ENCODE measurements at regions not wholly inside any gene's neighbourhood (a gene's known extent, or its start where the extent isn't known, plus 50 kb on each side); places are given as distances from the start of the nearest gene placed in this dataset.

DNA sequence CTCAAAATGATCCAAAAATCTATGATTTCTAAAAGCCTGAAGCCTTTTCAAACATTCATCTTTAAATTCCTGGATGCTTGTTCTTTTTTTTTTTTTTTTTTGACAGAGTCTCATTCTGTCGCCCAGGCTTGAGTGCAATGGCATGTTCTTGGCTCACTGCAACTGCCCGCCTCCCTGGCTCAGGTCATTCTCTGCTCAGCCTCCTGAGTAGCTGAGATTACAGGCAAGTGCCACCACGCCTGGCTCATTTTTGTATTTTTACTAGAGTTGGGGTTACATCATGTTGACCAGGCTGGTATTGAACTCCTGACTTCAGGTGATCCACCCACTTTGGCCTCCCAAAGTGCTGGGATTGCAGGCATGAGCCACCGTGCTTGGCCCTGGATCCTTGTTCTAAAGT is 649.5 kb downstream of the XIRP2 start:
- no peaks in the 10 kb centered on the region for H3K4me1 ChIP-seq (ENCODE audit: control insufficient read depth in 4 of 4, insufficient read depth in 4 of 4, low read length in 3 of 4)
- H3K9me3 ChIP-seq (ENCODE audit: control insufficient read depth in 4 of 4, low read length in 3 of 4): no peaks in the 10 kb centered on the region
- no peaks in the 10 kb centered on the region for H3K36me3 ChIP-seq (ENCODE audit: control insufficient read depth in 4 of 4, insufficient read depth in 3 of 4, low read depth in 1 of 4, low read length in 3 of 4)
- TF ChIP-seq YY1 (IDR thresholded peaks at IDR 0.05) (no peak), TAF1 (conservative IDR thresholded peaks at IDR 0.05) (no peak), HNF4G (IDR thresholded peaks at IDR 0.05) (no peak), NR2F2 (IDR thresholded peaks at IDR 0.05) (no peak), ZBTB33 (IDR thresholded peaks at IDR 0.05) (no peak), MAX (IDR thresholded peaks at IDR 0.05) (no peak), HNF4A (conservative IDR thresholded peaks at IDR 0.05) (no peak)
- TF ChIP-seq, protein P1, sequence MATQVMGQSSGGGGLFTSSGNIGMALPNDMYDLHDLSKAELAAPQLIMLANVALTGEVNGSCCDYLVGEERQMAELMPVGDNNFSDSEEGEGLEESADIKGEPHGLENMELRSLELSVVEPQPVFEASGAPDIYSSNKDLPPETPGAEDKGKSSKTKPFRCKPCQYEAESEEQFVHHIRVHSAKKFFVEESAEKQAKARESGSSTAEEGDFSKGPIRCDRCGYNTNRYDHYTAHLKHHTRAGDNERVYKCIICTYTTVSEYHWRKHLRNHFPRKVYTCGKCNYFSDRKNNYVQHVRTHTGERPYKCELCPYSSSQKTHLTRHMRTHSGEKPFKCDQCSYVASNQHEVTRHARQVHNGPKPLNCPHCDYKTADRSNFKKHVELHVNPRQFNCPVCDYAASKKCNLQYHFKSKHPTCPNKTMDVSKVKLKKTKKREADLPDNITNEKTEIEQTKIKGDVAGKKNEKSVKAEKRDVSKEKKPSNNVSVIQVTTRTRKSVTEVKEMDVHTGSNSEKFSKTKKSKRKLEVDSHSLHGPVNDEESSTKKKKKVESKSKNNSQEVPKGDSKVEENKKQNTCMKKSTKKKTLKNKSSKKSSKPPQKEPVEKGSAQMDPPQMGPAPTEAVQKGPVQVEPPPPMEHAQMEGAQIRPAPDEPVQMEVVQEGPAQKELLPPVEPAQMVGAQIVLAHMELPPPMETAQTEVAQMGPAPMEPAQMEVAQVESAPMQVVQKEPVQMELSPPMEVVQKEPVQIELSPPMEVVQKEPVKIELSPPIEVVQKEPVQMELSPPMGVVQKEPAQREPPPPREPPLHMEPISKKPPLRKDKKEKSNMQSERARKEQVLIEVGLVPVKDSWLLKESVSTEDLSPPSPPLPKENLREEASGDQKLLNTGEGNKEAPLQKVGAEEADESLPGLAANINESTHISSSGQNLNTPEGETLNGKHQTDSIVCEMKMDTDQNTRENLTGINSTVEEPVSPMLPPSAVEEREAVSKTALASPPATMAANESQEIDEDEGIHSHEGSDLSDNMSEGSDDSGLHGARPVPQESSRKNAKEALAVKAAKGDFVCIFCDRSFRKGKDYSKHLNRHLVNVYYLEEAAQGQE (IDR thresholded peaks at IDR 0.05): no peak
- TF ChIP-seq, protein P2, sequence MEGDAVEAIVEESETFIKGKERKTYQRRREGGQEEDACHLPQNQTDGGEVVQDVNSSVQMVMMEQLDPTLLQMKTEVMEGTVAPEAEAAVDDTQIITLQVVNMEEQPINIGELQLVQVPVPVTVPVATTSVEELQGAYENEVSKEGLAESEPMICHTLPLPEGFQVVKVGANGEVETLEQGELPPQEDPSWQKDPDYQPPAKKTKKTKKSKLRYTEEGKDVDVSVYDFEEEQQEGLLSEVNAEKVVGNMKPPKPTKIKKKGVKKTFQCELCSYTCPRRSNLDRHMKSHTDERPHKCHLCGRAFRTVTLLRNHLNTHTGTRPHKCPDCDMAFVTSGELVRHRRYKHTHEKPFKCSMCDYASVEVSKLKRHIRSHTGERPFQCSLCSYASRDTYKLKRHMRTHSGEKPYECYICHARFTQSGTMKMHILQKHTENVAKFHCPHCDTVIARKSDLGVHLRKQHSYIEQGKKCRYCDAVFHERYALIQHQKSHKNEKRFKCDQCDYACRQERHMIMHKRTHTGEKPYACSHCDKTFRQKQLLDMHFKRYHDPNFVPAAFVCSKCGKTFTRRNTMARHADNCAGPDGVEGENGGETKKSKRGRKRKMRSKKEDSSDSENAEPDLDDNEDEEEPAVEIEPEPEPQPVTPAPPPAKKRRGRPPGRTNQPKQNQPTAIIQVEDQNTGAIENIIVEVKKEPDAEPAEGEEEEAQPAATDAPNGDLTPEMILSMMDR (IDR thresholded peaks at IDR 0.05; ENCODE audit: low read depth, low read length, missing input control): no peak
- H3K9ac ChIP-seq (ENCODE audit: low read depth in 1 of 2, low read length in 2 of 2): no peak overlapping the region
- no peaks in the 10 kb centered on the region for H3K27me3 ChIP-seq (ENCODE audit: control insufficient read depth in 4 of 4, insufficient read depth in 4 of 4, low read length in 3 of 4)
- no peak for DNase-seq (ENCODE audit: low spot score)
- no peak overlapping the region for H3K4me3 ChIP-seq (ENCODE audit: low read depth in 1 of 3, low read length in 3 of 3)
- 89% methylated on average over 4 of the region's 4 CpGs for WGBS
- no peak overlapping the region for H3K27ac ChIP-seq (ENCODE audit: low read depth in 1 of 2, low read length in 2 of 2)

GRCh38 chr2:167534443-167534842 is 646.2 kb downstream of the XIRP2 start:
- no peaks in the 10 kb centered on the region for H3K36me3 ChIP-seq (ENCODE audit: control insufficient read depth in 4 of 4, insufficient read depth in 3 of 4, low read depth in 1 of 4, low read length in 3 of 4)
- no peaks in the 10 kb centered on the region for H3K4me1 ChIP-seq (ENCODE audit: control insufficient read depth in 4 of 4, insufficient read depth in 4 of 4, low read length in 3 of 4)
- H3K27me3 ChIP-seq (ENCODE audit: control insufficient read depth in 4 of 4, insufficient read depth in 4 of 4, low read length in 3 of 4): no peaks in the 10 kb centered on the region
- no peak overlapping the region for H3K9ac ChIP-seq (ENCODE audit: low read depth in 1 of 2, low read length in 2 of 2)
- H3K4me3 ChIP-seq (ENCODE audit: low read depth in 1 of 3, low read length in 3 of 3): no peak overlapping the region
- no peak for DNase-seq (ENCODE audit: low spot score)
- TF ChIP-seq NR2F2 (IDR thresholded peaks at IDR 0.05): no peak
- WGBS: 87% methylated on average over 1 of the region's 1 CpG
- no peaks in the 10 kb centered on the region for H3K9me3 ChIP-seq (ENCODE audit: control insufficient read depth in 4 of 4, low read length in 3 of 4)
- H3K27ac ChIP-seq (ENCODE audit: low read depth in 1 of 2, low read length in 2 of 2): no peak overlapping the region

DNA sequence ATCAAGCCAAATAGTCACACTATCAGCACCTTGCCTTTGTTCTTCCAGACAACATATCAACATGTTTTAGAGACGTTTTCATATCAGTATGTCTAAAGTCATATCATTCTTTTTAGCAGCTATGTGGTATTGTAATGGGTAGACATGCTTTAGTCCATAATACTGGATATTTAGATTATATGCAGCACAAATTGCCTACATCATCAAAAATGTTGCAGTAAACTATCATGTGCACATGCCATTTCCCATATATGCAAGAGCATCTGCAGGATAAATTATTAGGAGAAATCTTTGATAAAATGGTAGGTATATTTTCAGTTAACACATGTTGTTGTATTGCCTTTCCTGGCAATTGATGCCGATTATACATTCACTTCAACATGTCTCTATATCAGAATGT is 636.5 kb downstream of the XIRP2 start:
- TF ChIP-seq YY1 (IDR thresholded peaks at IDR 0.05) (no peak), EGR1 (IDR thresholded peaks at IDR 0.05; ENCODE audit: low read depth in 2 of 2) (no peak), HNF4A (conservative IDR thresholded peaks at IDR 0.05) (no peak), HNF4G (IDR thresholded peaks at IDR 0.05) (no peak), GABPA (IDR thresholded peaks at IDR 0.05 in 1 of 2, conservative IDR thresholded peaks at IDR 0.05 in 1 of 2) (no peak), FOXA2 (IDR thresholded peaks at IDR 0.05) (no peak)
- Histone ChIP-seq H3K9me3 (ENCODE audit: control insufficient read depth in 4 of 4, low read length in 3 of 4) (peaks cover 0 to 2% (median 0%) of the 10 kb centered on the region in 4 donors), H3K4me1 (ENCODE audit: control insufficient read depth in 4 of 4, insufficient read depth in 4 of 4, low read length in 3 of 4) (no peaks in the 10 kb centered on the region), H3K27me3 (ENCODE audit: control insufficient read depth in 4 of 4, insufficient read depth in 4 of 4, low read length in 3 of 4) (no peaks in the 10 kb centered on the region), H3K4me3 (ENCODE audit: low read depth in 1 of 3, low read length in 3 of 3) (no peak overlapping the region), H3K36me3 (ENCODE audit: control insufficient read depth in 4 of 4, insufficient read depth in 3 of 4, low read depth in 1 of 4, low read length in 3 of 4) (no peaks in the 10 kb centered on the region), H3K9ac (ENCODE audit: low read depth in 1 of 2, low read length in 2 of 2) (no peak overlapping the region), H3K27ac (ENCODE audit: low read depth in 1 of 2, low read length in 2 of 2) (no peak overlapping the region)
- 55% methylated on average over 2 of the region's 2 CpGs for WGBS
- DNase-seq (ENCODE audit: low spot score): no peak
